ENCODE measurements at regions not wholly inside any gene's neighbourhood (a gene's known extent, or its start where the extent isn't known, plus 50 kb on each side); places are given as distances from the start of the nearest gene placed in this dataset.

DNA sequence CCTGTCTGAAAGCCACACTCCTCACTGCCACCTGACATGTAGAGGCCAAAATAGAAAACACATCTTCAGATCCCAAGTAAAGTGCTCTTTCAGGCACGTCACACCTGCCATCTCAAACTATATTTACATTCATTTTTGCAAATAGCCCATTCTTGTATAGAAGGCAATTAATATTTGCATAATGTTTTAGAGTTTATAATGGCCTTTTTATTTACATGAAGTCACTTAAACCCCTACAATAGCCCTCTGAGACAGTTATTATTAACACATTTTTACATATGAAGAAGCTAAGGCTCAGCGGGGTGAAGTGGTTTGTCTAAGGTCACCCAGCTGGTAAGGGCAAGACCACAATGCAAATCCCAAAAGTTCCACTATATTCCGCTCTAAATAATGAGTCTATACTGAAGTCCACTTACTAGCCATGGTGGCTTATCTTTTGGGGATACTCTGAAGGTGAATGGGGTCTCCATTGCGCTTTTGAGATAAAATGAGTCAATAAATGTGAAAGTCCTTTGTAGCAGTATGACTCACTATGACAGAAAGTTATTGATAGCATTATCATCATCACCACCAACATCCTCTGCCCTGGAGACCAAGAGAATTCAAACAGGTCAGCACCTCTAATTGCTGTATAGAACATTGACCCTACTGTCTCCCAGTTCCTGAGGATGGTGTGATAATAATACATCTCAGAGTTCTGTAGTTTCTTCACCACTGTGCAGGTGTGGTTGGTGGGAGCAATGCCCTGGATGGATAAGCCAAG, 155.9 kb upstream of the BCL6 start:
- intact Hi-C loops (cut with DNase I): no loop called here
- H3K36me3 ChIP-seq (ENCODE audit: control insufficient read depth in 2 of 3, insufficient read depth in 3 of 3, low read length in 3 of 3): no peaks in the 10 kb centered on the region
- no peaks in the 10 kb centered on the region for H3K27me3 ChIP-seq (ENCODE audit: control insufficient read depth, insufficient read depth, low read length)
- H3K4me1 ChIP-seq (ENCODE audit: control insufficient read depth in 2 of 3, insufficient read depth in 2 of 3, low read depth in 1 of 3, low read length in 3 of 3): no peaks in the 10 kb centered on the region
- no peak overlapping the region for H3K27ac ChIP-seq (ENCODE audit: low read depth in 2 of 2, low read length in 2 of 2)
- FAIRE-seq: no peak
- no peak for DNase-seq
- no peak overlapping the region for H3K4me3 ChIP-seq (ENCODE audit: low read length in 3 of 3)
- TF ChIP-seq, protein P1, sequence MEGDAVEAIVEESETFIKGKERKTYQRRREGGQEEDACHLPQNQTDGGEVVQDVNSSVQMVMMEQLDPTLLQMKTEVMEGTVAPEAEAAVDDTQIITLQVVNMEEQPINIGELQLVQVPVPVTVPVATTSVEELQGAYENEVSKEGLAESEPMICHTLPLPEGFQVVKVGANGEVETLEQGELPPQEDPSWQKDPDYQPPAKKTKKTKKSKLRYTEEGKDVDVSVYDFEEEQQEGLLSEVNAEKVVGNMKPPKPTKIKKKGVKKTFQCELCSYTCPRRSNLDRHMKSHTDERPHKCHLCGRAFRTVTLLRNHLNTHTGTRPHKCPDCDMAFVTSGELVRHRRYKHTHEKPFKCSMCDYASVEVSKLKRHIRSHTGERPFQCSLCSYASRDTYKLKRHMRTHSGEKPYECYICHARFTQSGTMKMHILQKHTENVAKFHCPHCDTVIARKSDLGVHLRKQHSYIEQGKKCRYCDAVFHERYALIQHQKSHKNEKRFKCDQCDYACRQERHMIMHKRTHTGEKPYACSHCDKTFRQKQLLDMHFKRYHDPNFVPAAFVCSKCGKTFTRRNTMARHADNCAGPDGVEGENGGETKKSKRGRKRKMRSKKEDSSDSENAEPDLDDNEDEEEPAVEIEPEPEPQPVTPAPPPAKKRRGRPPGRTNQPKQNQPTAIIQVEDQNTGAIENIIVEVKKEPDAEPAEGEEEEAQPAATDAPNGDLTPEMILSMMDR (IDR thresholded peaks at IDR 0.05; ENCODE audit: borderline replicate concordance, extremely low read depth, insufficient read depth): no peak
- no peak overlapping the region for H3K9ac ChIP-seq (ENCODE audit: low read length in 3 of 3)
- H3K9me3 ChIP-seq (ENCODE audit: control insufficient read depth in 2 of 3, insufficient read depth in 1 of 3, low read length in 3 of 3): no peaks in the 10 kb centered on the region

DNA sequence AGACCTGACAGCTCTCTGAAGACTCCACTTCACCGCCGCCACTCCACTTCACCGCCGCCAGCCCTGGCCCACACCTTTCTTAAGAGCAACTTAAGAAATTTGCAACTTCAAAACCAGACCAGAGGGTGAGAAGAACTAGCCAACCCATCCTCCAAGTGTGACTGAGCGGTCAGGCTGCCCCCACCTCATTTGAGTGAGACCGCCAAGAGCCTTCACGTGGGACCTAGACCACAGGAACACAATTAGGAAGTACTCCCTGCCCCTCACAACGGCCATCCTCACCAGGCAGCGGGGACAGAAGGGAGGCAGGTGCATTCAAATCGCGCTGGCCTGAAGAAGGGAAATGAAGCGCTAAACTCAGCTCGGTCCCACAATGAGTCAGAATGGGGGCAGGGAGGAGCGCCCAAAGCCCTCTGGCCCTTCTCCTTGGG, 156.8 kb upstream of the BCL6 start:
- no peak overlapping the region for H3K9ac ChIP-seq (ENCODE audit: low read length in 3 of 3)
- FAIRE-seq (no peak), DNase-seq (no peak)
- TF ChIP-seq, protein P1 (IDR thresholded peaks at IDR 0.05; ENCODE audit: borderline replicate concordance, extremely low read depth, insufficient read depth): no peak
- intact Hi-C loops (cut with DNase I): no loop called here
- no peak overlapping the region for H3K27ac ChIP-seq (ENCODE audit: low read depth in 2 of 2, low read length in 2 of 2)
- no peak overlapping the region for H3K4me3 ChIP-seq (ENCODE audit: low read length in 3 of 3)
- H3K27me3 ChIP-seq (ENCODE audit: control insufficient read depth, insufficient read depth, low read length): no peaks in the 10 kb centered on the region
- no peaks in the 10 kb centered on the region for H3K36me3 ChIP-seq (ENCODE audit: control insufficient read depth in 2 of 3, insufficient read depth in 3 of 3, low read length in 3 of 3)
- H3K4me1 ChIP-seq (ENCODE audit: control insufficient read depth in 2 of 3, insufficient read depth in 2 of 3, low read depth in 1 of 3, low read length in 3 of 3): no peaks in the 10 kb centered on the region
- no peaks in the 10 kb centered on the region for H3K9me3 ChIP-seq (ENCODE audit: control insufficient read depth in 2 of 3, insufficient read depth in 1 of 3, low read length in 3 of 3)

DNA sequence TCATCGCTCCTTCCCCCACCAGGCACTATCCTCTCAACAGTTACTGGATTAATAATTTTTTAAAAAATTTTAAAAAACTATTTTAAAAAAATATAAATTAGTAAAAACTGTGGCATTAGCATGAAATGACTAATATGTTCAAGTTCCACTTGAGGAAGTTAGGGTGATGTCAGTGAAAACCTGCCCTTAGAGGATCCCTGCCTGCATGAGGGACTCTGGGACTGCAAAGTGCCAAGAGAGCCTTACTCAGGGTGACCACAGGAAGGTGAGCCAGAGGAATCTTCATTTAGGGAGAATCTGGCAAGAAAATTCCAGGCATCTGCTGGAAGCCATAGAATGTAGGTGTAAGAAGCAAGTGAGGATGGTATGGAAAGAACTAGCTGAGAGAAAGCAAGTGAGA, 157.7 kb upstream of the BCL6 start:
- H3K9ac ChIP-seq (ENCODE audit: low read length in 3 of 3): no peak overlapping the region

More for the DNA sequence above, 157.7 kb upstream of the BCL6 start:
- TF ChIP-seq, protein P1 (IDR thresholded peaks at IDR 0.05; ENCODE audit: borderline replicate concordance, extremely low read depth, insufficient read depth): no peak
- FAIRE-seq: no peak
- H3K36me3 ChIP-seq (ENCODE audit: control insufficient read depth in 2 of 3, insufficient read depth in 3 of 3, low read length in 3 of 3): no peaks in the 10 kb centered on the region
- no peak overlapping the region for H3K4me3 ChIP-seq (ENCODE audit: low read length in 3 of 3)
- no peaks in the 10 kb centered on the region for H3K27me3 ChIP-seq (ENCODE audit: control insufficient read depth, insufficient read depth, low read length)
- intact Hi-C loops (cut with DNase I): no loop called here
- no peaks in the 10 kb centered on the region for H3K4me1 ChIP-seq (ENCODE audit: control insufficient read depth in 2 of 3, insufficient read depth in 2 of 3, low read depth in 1 of 3, low read length in 3 of 3)
- H3K27ac ChIP-seq (ENCODE audit: low read depth in 2 of 2, low read length in 2 of 2): no peak overlapping the region
- no peaks in the 10 kb centered on the region for H3K9me3 ChIP-seq (ENCODE audit: control insufficient read depth in 2 of 3, insufficient read depth in 1 of 3, low read length in 3 of 3)
- no peak for DNase-seq

Measured in kidney (tissue), 13 donors.